ENCODE measurements at regions not wholly inside any gene's neighbourhood (a gene's known extent, or its start where the extent isn't known, plus 50 kb on each side); places are given as distances from the start of the nearest gene placed in this dataset.
"Not testable (repeated sequence)": the region's sequence is repeated elsewhere in the genome, so short reads cannot be mapped to it uniquely, and the experiment has no call there.

DNA sequence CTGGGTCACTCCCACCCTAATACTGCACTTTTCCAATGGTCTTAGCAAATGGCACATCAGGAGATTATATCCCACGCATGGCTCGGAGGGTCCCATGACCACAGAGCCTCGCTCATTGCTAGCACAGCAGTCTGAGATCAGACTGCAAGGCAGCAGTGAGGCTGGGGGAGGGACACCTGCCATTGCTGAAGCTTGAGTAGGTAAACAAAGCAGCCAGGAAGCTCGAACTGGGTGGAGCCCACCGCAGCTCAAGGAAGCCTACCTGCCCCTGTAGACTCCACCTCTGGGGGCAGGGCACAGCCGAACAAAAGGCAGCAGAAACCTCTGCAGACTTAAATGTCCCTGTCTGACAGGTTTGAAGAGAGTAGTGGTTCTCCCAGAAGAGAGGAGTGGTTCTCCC is 599.0 kb upstream of the GRIN3A start:
- H3K27me3 ChIP-seq (ENCODE audit: insufficient read depth); H3K27ac ChIP-seq (ENCODE audit: low read depth in 2 of 2, low read length in 1 of 2); H3K4me3 ChIP-seq (ENCODE audit: low read depth in 2 of 2, low read length in 1 of 2); H3K9me2 ChIP-seq; H3K36me3 ChIP-seq (replicated peaks in 1 of 2; ENCODE audit: control insufficient read depth in 1 of 2, insufficient read depth in 2 of 2, low read length in 1 of 2); H4K20me1 ChIP-seq (ENCODE audit: insufficient read depth); CTCF ChIA-PET; DNase-seq; H3F3A ChIP-seq (replicated peaks; ENCODE audit: insufficient read depth); H3K9ac ChIP-seq; H3K4me1 ChIP-seq (ENCODE audit: control insufficient read depth in 1 of 2, insufficient read depth in 2 of 2, low read depth in 1 of 2, low read length in 1 of 2); H3K9me3 ChIP-seq; H3K4me2 ChIP-seq; H3K79me2 ChIP-seq (ENCODE audit: insufficient read depth); POLR2A ChIA-PET; H2AFZ ChIP-seq (ENCODE audit: low read depth): not testable (repeated sequence)
- WGBS (ENCODE audit: low lambda C conversion rate), result 14% methylated on average over 6 of the region's 6 CpGs

DNA sequence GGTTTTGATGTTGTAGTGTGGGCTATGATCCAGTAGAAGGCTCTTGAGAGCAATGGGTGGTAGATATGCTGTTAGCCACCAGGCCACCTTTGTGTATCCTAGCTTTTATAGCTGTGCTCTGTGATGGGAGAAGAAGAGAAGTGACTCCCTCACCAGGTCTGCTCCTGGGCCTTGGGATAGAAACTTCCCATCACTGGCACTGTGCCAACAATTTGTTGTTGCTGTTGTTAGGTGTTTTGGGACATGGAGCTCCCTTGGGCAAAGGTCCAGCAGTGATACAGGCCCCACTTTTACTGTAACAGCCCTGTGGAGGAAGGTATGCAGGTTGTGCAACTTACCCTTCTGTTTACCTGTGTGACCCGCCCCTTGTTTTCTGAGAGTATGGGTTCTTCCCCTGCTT is 570.9 kb upstream of the GRIN3A start:
- Histone ChIP-seq H3K36me3 (replicated peaks in 1 of 2; ENCODE audit: control insufficient read depth in 1 of 2, insufficient read depth in 2 of 2, low read length in 1 of 2) (no peaks in the 10 kb centered on the region), H2AFZ (ENCODE audit: low read depth) (no peak overlapping the region), H3K79me2 (ENCODE audit: insufficient read depth) (no peaks in the 10 kb centered on the region), H3K9me2 (no peaks in the 10 kb centered on the region), H3K4me2 (no peak overlapping the region), H3K9ac (no peak overlapping the region), H3K4me3 (ENCODE audit: low read depth in 2 of 2, low read length in 1 of 2) (no peak overlapping the region), H4K20me1 (ENCODE audit: insufficient read depth) (no peaks in the 10 kb centered on the region), H3K4me1 (ENCODE audit: control insufficient read depth in 1 of 2, insufficient read depth in 2 of 2, low read depth in 1 of 2, low read length in 1 of 2) (no peaks in the 10 kb centered on the region), H3K27me3 (ENCODE audit: insufficient read depth) (no peaks in the 10 kb centered on the region), H3F3A (replicated peaks; ENCODE audit: insufficient read depth) (no peaks in the 10 kb centered on the region), H3K9me3 (no peaks in the 10 kb centered on the region), H3K27ac (ENCODE audit: low read depth in 2 of 2, low read length in 1 of 2) (no peak overlapping the region)
- TF ChIP-seq, protein P1, sequence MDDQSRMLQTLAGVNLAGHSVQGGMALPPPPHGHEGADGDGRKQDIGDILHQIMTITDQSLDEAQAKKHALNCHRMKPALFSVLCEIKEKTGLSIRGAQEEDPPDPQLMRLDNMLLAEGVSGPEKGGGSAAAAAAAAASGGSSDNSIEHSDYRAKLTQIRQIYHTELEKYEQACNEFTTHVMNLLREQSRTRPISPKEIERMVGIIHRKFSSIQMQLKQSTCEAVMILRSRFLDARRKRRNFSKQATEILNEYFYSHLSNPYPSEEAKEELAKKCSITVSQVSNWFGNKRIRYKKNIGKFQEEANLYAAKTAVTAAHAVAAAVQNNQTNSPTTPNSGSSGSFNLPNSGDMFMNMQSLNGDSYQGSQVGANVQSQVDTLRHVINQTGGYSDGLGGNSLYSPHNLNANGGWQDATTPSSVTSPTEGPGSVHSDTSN (IDR thresholded peaks at IDR 0.05), result no peak
- no peak for TF ChIP-seq NFIC (IDR thresholded peaks at IDR 0.05; ENCODE audit: borderline replicate concordance)
- TF ChIP-seq, protein P2, sequence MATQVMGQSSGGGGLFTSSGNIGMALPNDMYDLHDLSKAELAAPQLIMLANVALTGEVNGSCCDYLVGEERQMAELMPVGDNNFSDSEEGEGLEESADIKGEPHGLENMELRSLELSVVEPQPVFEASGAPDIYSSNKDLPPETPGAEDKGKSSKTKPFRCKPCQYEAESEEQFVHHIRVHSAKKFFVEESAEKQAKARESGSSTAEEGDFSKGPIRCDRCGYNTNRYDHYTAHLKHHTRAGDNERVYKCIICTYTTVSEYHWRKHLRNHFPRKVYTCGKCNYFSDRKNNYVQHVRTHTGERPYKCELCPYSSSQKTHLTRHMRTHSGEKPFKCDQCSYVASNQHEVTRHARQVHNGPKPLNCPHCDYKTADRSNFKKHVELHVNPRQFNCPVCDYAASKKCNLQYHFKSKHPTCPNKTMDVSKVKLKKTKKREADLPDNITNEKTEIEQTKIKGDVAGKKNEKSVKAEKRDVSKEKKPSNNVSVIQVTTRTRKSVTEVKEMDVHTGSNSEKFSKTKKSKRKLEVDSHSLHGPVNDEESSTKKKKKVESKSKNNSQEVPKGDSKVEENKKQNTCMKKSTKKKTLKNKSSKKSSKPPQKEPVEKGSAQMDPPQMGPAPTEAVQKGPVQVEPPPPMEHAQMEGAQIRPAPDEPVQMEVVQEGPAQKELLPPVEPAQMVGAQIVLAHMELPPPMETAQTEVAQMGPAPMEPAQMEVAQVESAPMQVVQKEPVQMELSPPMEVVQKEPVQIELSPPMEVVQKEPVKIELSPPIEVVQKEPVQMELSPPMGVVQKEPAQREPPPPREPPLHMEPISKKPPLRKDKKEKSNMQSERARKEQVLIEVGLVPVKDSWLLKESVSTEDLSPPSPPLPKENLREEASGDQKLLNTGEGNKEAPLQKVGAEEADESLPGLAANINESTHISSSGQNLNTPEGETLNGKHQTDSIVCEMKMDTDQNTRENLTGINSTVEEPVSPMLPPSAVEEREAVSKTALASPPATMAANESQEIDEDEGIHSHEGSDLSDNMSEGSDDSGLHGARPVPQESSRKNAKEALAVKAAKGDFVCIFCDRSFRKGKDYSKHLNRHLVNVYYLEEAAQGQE (IDR thresholded peaks at IDR 0.05; ENCODE audit: low read depth, low read length), result no peak
- no peak for TF ChIP-seq YY1 (IDR thresholded peaks at IDR 0.05; ENCODE audit: low read depth)
- no peak for TF ChIP-seq SIN3A (IDR thresholded peaks at IDR 0.05; ENCODE audit: borderline replicate concordance, low read depth, low read length)
- no peak for TF ChIP-seq TEAD4 (IDR thresholded peaks at IDR 0.05; ENCODE audit: borderline replicate concordance, insufficient read depth)
- no peak for TF ChIP-seq FOXM1 (IDR thresholded peaks at IDR 0.05; ENCODE audit: low read depth)
- TF ChIP-seq FOSL2 (IDR thresholded peaks at IDR 0.05; ENCODE audit: borderline replicate concordance, low read depth), result no peak
- no peak for TF ChIP-seq SMC3 (IDR thresholded peaks at IDR 0.05; ENCODE audit: low read depth, low read length)
- TF ChIP-seq RAD21 (IDR thresholded peaks at IDR 0.05; ENCODE audit: low read length), result no peak
- POLR2A ChIA-PET, result no interaction called here
- no peak for DNase-seq
- WGBS (ENCODE audit: low lambda C conversion rate), result 0% methylated on average over 1 of the region's 1 CpG
- CTCF ChIA-PET, result no interaction called here
